Activated CD8-positive, alpha-beta T cell treated with anti-CD3 and anti-CD28 coated beads, Interleukin-2, amount 10 ng/mL, durations not matched to agents 7 days and 5 days (primary cell): ENCODE measurements at regions not wholly inside any gene's neighbourhood (a gene's known extent, or its start where the extent isn't known, plus 50 kb on each side); places are given as distances from the start of the nearest gene placed in this dataset.

ENCODE experiments used
- ATAC-seq: fragments of 150-1000 bp; cut with Tn5 transposase; one replicate; pipeline ENCODE4 v1.10.0; 2021; ENCODE audit warnings: moderate library complexity
- CTCF ChIA-PET: fragments of 350-600 bp; sonication (Branson Sonifier 250); formaldehyde crosslinking; loops from one replicate; lab custom pipeline; 2021; ENCODE audit warnings: antibody characterized with exemption; lab: Charles Lee
- POLR2A ChIA-PET: fragments of 350-600 bp; sonication (Branson Sonifier 250); formaldehyde crosslinking; loops from one replicate; lab custom pipeline; 2021; ENCODE audit warnings: antibody characterized with exemption; lab: Charles Lee
- DNase-seq: peaks from one replicate; pipeline ENCODE4 v3.0.0-alpha.2; 2020
- H3K27ac Mint-ChIP-seq: one replicate; pipeline ENCODE4 v1.8.0; 2021; ENCODE audit warnings: mild to moderate bottlenecking, mixed read lengths
- H3K27me3 Mint-ChIP-seq: one replicate; pipeline ENCODE4 v1.8.0; 2021; ENCODE audit warnings: low read depth, mixed read lengths
- H3K36me3 Mint-ChIP-seq: one replicate; pipeline ENCODE4 v1.8.0; 2021; ENCODE audit warnings: low read depth, mixed read lengths
- H3K4me1 Mint-ChIP-seq: one replicate; pipeline ENCODE4 v1.8.0; 2021; ENCODE audit warnings: low read depth, mixed read lengths
- H3K4me3 Mint-ChIP-seq: one replicate; pipeline ENCODE4 v1.8.0; 2021; ENCODE audit warnings: mild to moderate bottlenecking, mixed read lengths
- H3K9me3 Mint-ChIP-seq: one replicate; pipeline ENCODE4 v1.8.0; 2022; ENCODE audit warnings: mixed read lengths; ENCODE audit not compliant: insufficient read depth

DNA sequence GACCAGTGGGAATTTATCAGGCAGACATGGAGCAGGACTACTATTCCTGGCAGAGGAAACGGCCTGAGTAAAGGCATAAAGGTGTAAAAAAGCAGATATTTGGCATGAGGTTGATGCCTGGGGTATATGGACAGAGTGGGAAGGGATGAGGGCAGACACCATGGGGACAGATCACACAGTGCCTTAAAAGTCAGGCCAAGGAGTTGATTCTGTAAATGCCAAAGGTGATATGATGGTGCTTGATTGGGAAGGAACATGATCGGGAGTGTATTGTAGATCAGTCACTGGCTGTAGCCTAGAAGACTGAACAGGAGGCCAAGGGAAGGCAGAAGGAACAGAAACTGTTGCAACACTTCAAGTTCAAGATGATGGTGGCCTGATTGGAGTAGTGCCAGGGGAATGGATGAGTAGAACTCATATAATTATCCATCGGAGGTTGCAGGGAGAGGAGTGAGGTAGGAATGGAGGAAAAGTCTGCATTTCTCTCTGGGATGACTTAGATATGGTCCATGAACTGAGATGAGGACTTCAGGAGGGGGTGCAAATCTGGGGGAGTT lies 594.3 kb upstream of the KLF4 start:
- DNase-seq (no peak), ATAC-seq (no peak)
- ChIA-PET POLR2A (no interaction called here), CTCF (no interaction called here)
- no peaks in the 10 kb centered on the region for H3K27me3 Mint-ChIP-seq
- no peak overlapping the region for H3K4me3 Mint-ChIP-seq
- H3K4me1 Mint-ChIP-seq = no peaks in the 10 kb centered on the region
- no peaks in the 10 kb centered on the region for H3K36me3 Mint-ChIP-seq
- H3K27ac Mint-ChIP-seq = no peak overlapping the region
- H3K9me3 Mint-ChIP-seq = no peaks in the 10 kb centered on the region

DNA sequence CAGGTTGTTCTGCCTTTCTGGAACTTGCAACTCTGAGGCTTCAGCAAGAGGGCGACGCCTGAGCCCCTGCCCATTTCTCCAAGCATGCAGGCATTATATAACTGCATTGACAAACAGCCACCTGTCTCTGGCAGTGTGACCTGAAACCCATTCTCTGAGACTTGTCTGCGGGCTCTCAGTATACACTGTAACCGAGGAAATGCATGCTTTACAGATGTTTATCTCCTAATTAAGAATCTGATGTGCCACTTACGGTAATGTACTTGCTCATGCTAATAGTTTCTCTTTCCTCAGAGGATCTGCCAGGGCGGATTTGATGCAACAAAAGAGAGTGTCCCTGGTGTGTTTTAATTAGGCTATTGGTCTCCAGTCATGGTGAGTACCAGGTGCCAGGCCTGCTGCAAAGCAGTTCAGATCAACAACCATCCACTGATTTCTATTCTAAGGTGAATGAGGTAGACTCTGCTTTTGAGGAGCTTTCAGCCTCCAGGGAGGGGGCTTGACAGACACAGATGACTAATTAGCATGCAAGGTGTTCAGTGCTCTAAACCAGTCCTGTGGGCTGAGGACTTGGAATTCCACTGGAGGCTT lies 593.7 kb upstream of the KLF4 start:
- no peaks in the 10 kb centered on the region for H3K4me1 Mint-ChIP-seq
- H3K27me3 Mint-ChIP-seq = no peaks in the 10 kb centered on the region
- CTCF ChIA-PET = no interaction called here
- POLR2A ChIA-PET = no interaction called here
- ATAC-seq (no peak), DNase-seq (no peak)
- H3K36me3 Mint-ChIP-seq = no peaks in the 10 kb centered on the region
- no peak overlapping the region for H3K27ac Mint-ChIP-seq
- no peak overlapping the region for H3K4me3 Mint-ChIP-seq
- no peaks in the 10 kb centered on the region for H3K9me3 Mint-ChIP-seq

DNA sequence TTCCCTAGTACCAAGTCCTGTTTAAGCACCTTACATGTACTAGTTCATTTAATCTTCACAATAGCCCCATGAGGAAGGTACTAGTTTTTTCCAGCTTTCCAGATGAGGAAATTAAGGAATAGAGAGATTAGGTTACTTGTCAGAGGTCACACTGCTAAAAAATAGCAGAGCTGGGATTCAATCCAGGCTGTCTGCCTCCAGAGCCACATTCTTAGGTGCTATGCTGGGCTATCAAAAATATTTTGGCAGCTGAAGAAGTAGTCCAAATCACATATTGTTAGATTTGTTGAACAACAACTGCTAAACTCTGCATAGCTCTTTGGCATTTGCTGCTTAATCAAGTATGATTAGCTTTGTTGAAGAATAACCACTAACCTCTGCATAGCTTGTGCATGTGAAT lies 591.5 kb upstream of the KLF4 start:
- H3K27me3 Mint-ChIP-seq = no peaks in the 10 kb centered on the region
- H3K36me3 Mint-ChIP-seq = no peaks in the 10 kb centered on the region
- ChIA-PET CTCF (no interaction called here), POLR2A (no interaction called here)
- DNase-seq (no peak), ATAC-seq (no peak)
- no peaks in the 10 kb centered on the region for H3K4me1 Mint-ChIP-seq
- H3K9me3 Mint-ChIP-seq = no peaks in the 10 kb centered on the region
- no peak overlapping the region for H3K4me3 Mint-ChIP-seq
- H3K27ac Mint-ChIP-seq = no peak overlapping the region

DNA sequence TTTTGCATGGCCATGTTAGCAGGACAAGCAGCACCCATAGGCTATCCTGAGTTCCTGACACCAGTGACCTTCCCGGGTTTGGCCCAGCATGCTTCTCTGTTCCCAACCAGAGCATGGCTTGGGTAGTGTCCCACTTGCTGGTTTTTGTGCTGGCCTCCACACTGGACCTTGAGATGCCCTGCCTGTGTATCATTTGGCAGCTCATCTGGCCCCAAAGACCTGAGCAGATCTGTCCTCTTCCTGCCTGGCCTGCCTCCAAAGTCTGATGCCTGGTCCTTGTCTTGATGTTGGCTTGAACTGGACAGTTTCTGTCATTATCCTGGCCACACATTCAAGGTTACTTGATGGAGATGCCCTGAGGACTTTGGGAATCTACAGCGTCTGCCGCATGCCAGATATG lies 590.7 kb upstream of the KLF4 start:
- CTCF ChIA-PET = no interaction called here

DNA sequence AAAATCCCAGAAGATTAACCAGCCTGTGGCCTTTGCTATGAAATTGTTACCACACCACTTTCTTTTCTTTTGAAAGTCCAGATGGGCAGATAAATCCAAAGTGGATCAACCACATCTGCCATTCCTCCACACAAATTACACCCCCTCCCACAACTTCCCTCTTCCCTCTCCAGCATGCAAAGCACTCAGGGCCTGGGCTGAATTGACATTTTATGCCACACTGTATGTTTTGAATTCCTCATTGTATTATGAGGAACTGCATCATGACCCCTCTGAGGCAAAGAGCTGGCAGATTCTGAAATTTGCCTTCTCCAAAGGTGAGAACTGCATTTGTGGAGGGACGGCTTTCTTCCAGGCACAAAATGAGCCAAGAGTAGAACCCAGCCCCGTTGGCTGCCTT lies 589.2 kb upstream of the KLF4 start:
- no peak overlapping the region for H3K27ac Mint-ChIP-seq
- H3K4me3 Mint-ChIP-seq = no peak overlapping the region
- POLR2A ChIA-PET = no interaction called here
- H3K9me3 Mint-ChIP-seq = peaks cover 5% of the 10 kb centered on the region
- CTCF ChIA-PET = no interaction called here
- H3K27me3 Mint-ChIP-seq = no peaks in the 10 kb centered on the region
- no peaks in the 10 kb centered on the region for H3K4me1 Mint-ChIP-seq
- no peaks in the 10 kb centered on the region for H3K36me3 Mint-ChIP-seq
- ATAC-seq = no peak
- no peak for DNase-seq

More for the DNA sequence above, 590.7 kb upstream of the KLF4 start:
- no peaks in the 10 kb centered on the region for H3K27me3 Mint-ChIP-seq
- no peak for DNase-seq
- POLR2A ChIA-PET = no interaction called here
- H3K4me3 Mint-ChIP-seq = no peak overlapping the region
- H3K36me3 Mint-ChIP-seq = no peaks in the 10 kb centered on the region
- H3K4me1 Mint-ChIP-seq = no peaks in the 10 kb centered on the region
- ATAC-seq = no peak
- H3K9me3 Mint-ChIP-seq = no peaks in the 10 kb centered on the region
- H3K27ac Mint-ChIP-seq = no peak overlapping the region

DNA sequence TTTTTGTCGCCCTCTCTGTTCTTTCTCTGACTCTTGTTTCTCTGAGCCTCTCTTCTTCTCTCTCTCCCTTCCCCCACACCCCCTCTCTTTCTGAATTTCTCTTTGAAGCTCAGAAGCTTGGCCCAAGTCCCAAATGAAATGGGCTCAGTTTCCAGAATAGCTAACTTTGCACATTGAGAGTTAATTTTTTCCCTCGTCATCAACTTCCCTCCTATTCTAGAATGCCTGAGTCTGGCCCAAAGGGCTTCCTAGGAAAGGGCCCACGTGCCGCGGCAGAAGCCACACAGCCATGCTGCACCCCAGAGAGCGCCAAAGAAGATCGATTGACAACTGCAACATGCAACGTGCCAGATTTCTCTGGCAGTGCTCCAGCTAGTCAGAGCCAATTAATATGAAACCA lies 588.8 kb upstream of the KLF4 start:
- CTCF ChIA-PET = no interaction called here
- H3K4me1 Mint-ChIP-seq = no peaks in the 10 kb centered on the region
- no peak overlapping the region for H3K4me3 Mint-ChIP-seq
- DNase-seq (no peak), ATAC-seq (no peak)
- H3K36me3 Mint-ChIP-seq = no peaks in the 10 kb centered on the region
- POLR2A ChIA-PET = no interaction called here
- H3K27me3 Mint-ChIP-seq = no peaks in the 10 kb centered on the region
- H3K27ac Mint-ChIP-seq = no peak overlapping the region
- peaks cover 9% of the 10 kb centered on the region for H3K9me3 Mint-ChIP-seq

DNA sequence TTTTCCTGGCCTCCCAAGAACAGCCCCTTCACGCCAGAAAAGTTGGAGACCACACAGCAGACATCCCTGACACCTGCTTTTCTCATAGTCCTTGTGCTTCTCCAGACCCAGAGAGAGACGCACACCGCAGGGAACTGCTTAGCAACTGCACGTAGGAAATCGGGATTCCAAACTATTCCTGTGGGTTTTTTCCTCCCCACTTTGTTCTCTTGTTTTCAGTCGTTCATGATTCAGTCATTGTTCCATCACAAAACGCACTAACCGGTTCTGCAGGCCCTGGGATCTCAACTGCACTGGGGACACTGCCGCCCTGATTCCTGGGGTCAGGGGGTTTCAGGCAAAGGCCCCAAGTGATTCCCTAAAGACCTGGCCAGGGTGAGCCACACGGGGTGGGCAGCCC lies 588.0 kb upstream of the KLF4 start:
- Mint-ChIP-seq H3K4me3 (no peak overlapping the region), H3K27me3 (no peaks in the 10 kb centered on the region), H3K27ac (no peak overlapping the region), H3K36me3 (no peaks in the 10 kb centered on the region), H3K4me1 (no peaks in the 10 kb centered on the region), H3K9me3 (peaks cover 9% of the 10 kb centered on the region)
- DNase-seq = no peak
- ChIA-PET POLR2A (no interaction called here), CTCF (no interaction called here)
- ATAC-seq = no peak

DNA sequence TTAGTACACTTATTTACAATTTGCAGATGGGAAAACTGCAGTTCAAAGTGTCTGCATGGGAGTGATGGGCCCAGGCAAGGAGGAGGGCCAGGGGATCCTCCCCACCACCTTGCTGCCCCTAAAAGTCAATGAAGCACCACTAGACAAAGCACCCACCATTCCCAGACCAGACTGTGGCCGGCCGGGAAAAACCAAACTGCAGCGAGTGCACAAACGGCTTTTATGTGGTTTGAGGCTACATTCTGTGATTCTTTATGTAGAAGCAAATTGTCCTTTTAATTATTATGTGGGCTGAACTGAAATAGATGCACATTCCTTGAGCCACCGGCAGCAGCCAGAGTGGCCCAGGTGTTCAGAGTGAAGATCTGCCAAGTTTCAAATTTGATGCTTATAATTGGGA lies 585.3 kb upstream of the KLF4 start:
- ATAC-seq = no peak
- H3K4me3 Mint-ChIP-seq = no peak overlapping the region
- no peak overlapping the region for H3K27ac Mint-ChIP-seq
- no peaks in the 10 kb centered on the region for H3K27me3 Mint-ChIP-seq
- CTCF ChIA-PET = no interaction called here
- POLR2A ChIA-PET = no interaction called here
- no peak for DNase-seq
- H3K4me1 Mint-ChIP-seq = no peaks in the 10 kb centered on the region
- H3K36me3 Mint-ChIP-seq = no peaks in the 10 kb centered on the region
- H3K9me3 Mint-ChIP-seq = peaks cover 9% of the 10 kb centered on the region

DNA sequence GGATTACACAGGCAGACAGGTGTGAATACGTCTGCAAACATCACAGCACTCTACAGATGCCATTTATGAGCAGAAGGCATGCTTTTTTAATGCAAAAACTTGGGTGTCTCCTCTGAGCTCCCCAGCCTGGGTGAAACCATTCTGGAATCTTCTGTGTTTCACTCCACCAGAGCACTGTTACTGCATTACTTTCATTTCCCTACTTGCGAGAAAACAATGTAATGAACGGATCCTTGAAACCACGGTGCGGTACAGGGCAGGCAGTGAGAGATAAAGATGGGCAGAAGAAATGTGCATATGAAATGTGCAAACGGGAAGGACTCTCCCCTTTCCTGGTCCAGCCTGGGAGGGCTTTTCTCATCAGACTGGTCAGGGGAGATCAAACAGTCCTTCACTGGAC lies 584.3 kb upstream of the KLF4 start:
- no peak for ATAC-seq
- no peak overlapping the region for H3K27ac Mint-ChIP-seq
- POLR2A ChIA-PET = no interaction called here

DNA sequence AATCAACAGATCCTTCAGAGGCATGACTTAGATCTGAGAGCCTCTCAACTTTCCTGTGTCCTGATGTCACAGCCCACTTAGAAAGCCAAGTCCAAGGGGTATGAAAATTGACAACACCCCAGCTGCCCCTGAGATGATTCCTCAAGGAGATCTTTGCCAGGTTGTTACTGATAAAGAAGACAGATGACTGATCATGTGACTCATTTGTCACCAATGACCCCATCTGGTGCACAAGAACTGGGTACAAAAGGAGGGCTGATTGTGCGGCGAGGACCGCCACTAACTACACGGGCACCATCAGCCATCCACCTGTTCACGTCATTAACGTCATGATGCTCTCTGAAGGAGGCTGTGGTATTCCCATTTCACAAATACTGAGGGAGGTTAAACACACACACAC lies 583.2 kb upstream of the KLF4 start:
- Mint-ChIP-seq H3K4me3 (no peak overlapping the region), H3K9me3 (peaks cover 9% of the 10 kb centered on the region), H3K4me1 (no peaks in the 10 kb centered on the region), H3K27me3 (no peaks in the 10 kb centered on the region), H3K36me3 (no peaks in the 10 kb centered on the region), H3K27ac (no peak overlapping the region)
- ChIA-PET POLR2A (no interaction called here), CTCF (no interaction called here)
- no peak for ATAC-seq
- DNase-seq = no peak

More for the DNA sequence above, 584.3 kb upstream of the KLF4 start:
- Mint-ChIP-seq H3K27me3 (no peaks in the 10 kb centered on the region), H3K9me3 (peaks cover 9% of the 10 kb centered on the region), H3K36me3 (no peaks in the 10 kb centered on the region), H3K4me1 (no peaks in the 10 kb centered on the region), H3K4me3 (no peak overlapping the region)
- CTCF ChIA-PET = no interaction called here
- DNase-seq = no peak

DNA sequence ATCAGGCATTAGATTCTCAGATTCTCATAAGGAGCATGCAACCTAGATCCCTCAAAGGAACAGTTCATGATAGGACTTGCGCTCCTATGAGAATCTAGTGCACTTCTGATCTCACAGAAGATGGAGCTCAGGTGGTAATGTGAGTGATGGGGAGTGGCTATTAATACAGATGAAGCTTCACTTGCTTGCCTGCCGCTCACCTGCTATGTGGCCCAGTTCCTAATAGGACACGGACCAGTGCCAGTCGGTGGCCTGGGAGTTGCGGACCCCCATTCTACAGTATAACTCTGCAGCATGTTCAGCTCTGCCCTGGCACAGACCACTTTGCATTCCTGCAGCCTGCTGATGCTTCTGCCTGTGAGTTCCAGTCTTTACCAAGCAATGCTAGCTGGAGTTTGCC lies 581.3 kb upstream of the KLF4 start:
- ATAC-seq (no peak), DNase-seq (no peak)
- H3K27ac Mint-ChIP-seq = no peak overlapping the region
- ChIA-PET POLR2A (no interaction called here), CTCF (no interaction called here)
- H3K27me3 Mint-ChIP-seq = no peaks in the 10 kb centered on the region
- no peaks in the 10 kb centered on the region for H3K36me3 Mint-ChIP-seq
- no peaks in the 10 kb centered on the region for H3K4me1 Mint-ChIP-seq
- H3K4me3 Mint-ChIP-seq = no peak overlapping the region
- peaks cover 9% of the 10 kb centered on the region for H3K9me3 Mint-ChIP-seq

DNA sequence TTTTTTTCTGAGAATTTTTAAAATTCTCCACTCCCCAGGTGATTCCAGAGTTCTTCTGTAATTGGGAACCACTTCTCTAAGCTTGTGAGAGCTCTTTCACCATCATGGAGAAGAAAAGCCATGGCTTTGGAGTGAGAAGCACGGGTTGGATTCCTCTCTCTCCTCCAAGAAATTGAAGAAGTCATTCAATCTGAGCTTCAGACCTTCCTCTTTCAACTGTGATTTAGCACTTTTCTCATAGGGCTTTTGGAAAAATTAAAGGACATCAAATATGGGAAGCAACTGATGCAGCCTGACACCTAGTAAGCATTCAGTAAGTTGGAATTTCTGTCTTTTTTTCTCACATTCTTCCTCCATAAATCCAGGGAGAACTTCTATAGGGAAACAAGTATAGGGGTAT lies 580.4 kb upstream of the KLF4 start:
- peaks cover 9% of the 10 kb centered on the region for H3K9me3 Mint-ChIP-seq
- H3K4me3 Mint-ChIP-seq = no peak overlapping the region
- H3K27ac Mint-ChIP-seq = no peak overlapping the region
- H3K4me1 Mint-ChIP-seq = no peaks in the 10 kb centered on the region
- ChIA-PET CTCF (no interaction called here), POLR2A (interaction anchor here (0.6 kb wide), 1 partner anchor 404 kb away, joined by 3 read pairs; no protein-coding TSS in a partner anchor)
- ATAC-seq (no peak), DNase-seq (no peak)
- no peaks in the 10 kb centered on the region for H3K27me3 Mint-ChIP-seq
- H3K36me3 Mint-ChIP-seq = no peaks in the 10 kb centered on the region

DNA sequence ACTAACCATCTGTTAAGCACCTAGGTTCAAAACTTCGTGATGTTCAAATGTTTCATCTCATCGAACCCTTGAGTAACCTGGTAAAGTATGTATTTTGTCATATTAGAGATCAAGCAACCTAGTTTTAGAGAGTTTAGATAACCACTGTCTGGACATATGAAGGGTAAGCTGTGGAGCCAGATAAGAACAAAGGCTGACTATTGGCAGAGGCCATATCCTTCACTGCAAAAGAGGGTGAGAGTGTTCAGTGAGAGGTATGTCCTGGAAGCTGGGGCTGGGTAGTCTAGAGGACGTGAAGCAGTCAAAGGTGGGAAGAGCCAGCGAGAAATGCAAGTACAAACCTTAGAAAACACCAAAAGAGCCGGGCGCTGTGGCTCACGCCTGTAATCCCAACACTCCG lies 573.1 kb upstream of the KLF4 start:
- DNase-seq (no peak), ATAC-seq (no peak)
- no peaks in the 10 kb centered on the region for H3K27me3 Mint-ChIP-seq
- H3K4me3 Mint-ChIP-seq = no peak overlapping the region
- peaks cover 5% of the 10 kb centered on the region for H3K9me3 Mint-ChIP-seq
- H3K4me1 Mint-ChIP-seq = no peaks in the 10 kb centered on the region
- no peaks in the 10 kb centered on the region for H3K36me3 Mint-ChIP-seq
- POLR2A ChIA-PET = no interaction called here
- H3K27ac Mint-ChIP-seq = no peak overlapping the region
- CTCF ChIA-PET = no interaction called here
